ENCODE measurements at regions not wholly inside any gene's neighbourhood (a gene's known extent, or its start where the extent isn't known, plus 50 kb on each side); places are given as distances from the start of the nearest gene placed in this dataset.

DNA sequence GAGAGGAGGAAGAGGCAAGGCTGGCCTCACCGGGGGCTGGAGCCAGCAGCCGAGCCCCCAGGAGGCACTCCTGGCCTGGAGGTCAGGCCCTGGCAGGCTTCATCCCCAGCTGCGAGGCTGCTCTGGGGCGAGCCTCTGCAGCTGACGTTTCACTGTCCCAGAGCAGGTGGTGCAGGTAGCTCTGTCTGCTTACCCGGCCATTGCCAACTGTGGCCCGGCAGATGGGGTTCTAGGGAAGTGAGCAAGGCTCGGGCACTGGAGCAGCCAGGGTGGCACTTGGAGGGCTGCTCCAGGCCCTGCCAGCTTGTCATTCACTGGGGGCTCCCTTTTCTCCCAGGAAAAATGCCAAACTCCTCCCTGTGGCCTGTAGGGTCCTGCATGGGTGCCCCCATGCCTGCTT is 118.7 kb upstream of the ANO1 start:
- TF ChIP-seq, protein P1, sequence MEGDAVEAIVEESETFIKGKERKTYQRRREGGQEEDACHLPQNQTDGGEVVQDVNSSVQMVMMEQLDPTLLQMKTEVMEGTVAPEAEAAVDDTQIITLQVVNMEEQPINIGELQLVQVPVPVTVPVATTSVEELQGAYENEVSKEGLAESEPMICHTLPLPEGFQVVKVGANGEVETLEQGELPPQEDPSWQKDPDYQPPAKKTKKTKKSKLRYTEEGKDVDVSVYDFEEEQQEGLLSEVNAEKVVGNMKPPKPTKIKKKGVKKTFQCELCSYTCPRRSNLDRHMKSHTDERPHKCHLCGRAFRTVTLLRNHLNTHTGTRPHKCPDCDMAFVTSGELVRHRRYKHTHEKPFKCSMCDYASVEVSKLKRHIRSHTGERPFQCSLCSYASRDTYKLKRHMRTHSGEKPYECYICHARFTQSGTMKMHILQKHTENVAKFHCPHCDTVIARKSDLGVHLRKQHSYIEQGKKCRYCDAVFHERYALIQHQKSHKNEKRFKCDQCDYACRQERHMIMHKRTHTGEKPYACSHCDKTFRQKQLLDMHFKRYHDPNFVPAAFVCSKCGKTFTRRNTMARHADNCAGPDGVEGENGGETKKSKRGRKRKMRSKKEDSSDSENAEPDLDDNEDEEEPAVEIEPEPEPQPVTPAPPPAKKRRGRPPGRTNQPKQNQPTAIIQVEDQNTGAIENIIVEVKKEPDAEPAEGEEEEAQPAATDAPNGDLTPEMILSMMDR (IDR thresholded peaks at IDR 0.05 in 4 of 5, conservative IDR thresholded peaks at IDR 0.05 in 1 of 5) = no peak
- no peak for TF ChIP-seq POLR2A (IDR thresholded peaks at IDR 0.05)
